Large intestine (tissue), 3 donors: ENCODE measurements at regions not wholly inside any gene's neighbourhood (a gene's known extent, or its start where the extent isn't known, plus 50 kb on each side); places are given as distances from the start of the nearest gene placed in this dataset.

Experiments
- DNase-seq, 2 donors: peaks; one replicate each; pipeline versions ENCODE4 v3.0.0 to v3.0.0-alpha.2; 2013
- H3K27ac ChIP-seq: one replicate; pipeline ENCODE4 v1.5.1; 2013; ENCODE audit warnings: low read length
- H3K27me3 ChIP-seq: 2 replicates; pipeline ENCODE4 v1.6.1; 2013; ENCODE audit warnings: low read length; ENCODE audit not compliant: control insufficient read depth, insufficient read depth
- H3K36me3 ChIP-seq: 2 replicates; pipeline ENCODE4 v1.6.1; 2013; ENCODE audit warnings: low read length; ENCODE audit not compliant: control insufficient read depth, insufficient read depth
- H3K4me1 ChIP-seq: one replicate; pipeline ENCODE4 v1.6.1; 2013; ENCODE audit warnings: low read length; ENCODE audit not compliant: control insufficient read depth, insufficient read depth
- H3K4me3 ChIP-seq: one replicate; pipeline ENCODE4 v1.5.1; 2013; ENCODE audit warnings: low read length
- H3K9me3 ChIP-seq: one replicate; pipeline ENCODE4 v1.6.1; 2013; ENCODE audit warnings: mild to moderate bottlenecking, low read depth, low read length, moderate library complexity; ENCODE audit not compliant: control insufficient read depth
- WGBS: methylation state at CpG from one replicate; pipeline ENCODE4 v1.1.5; 2013; ENCODE audit warnings: low lambda C conversion rate; ENCODE audit not compliant: insufficient coverage; 5-methylcytosine and 5-hydroxymethylcytosine counted together

GRCh38 chr10:128257428-128257827 is 131.2 kb upstream of the MKI67 start:
- no peak overlapping the region for H3K4me3 ChIP-seq
- H3K27me3 ChIP-seq = peaks cover 9% of the 10 kb centered on the region
- no peak overlapping the region for H3K27ac ChIP-seq
- H3K36me3 ChIP-seq = no peaks in the 10 kb centered on the region
- H3K9me3 ChIP-seq = no peaks in the 10 kb centered on the region
- no CpG with 5 or more reads among the region's 2 CpGs for WGBS
- DNase-seq = no peak
- H3K4me1 ChIP-seq = no peaks in the 10 kb centered on the region

GRCh38 chr10:128258421-128258976 is 132.3 kb upstream of the MKI67 start:
- WGBS = 89% methylated on average over 2 of the region's 3 CpGs
- Histone ChIP-seq H3K4me1 (no peaks in the 10 kb centered on the region), H3K4me3 (no peak overlapping the region), H3K27me3 (peaks cover 14% of the 10 kb centered on the region), H3K27ac (no peak overlapping the region), H3K9me3 (no peaks in the 10 kb centered on the region), H3K36me3 (no peaks in the 10 kb centered on the region)
- DNase-seq = no peak

GRCh38 chr10:128263891-128264688 is 137.9 kb upstream of the MKI67 start:
- H3K27me3 ChIP-seq = peaks cover 49% of the 10 kb centered on the region
- H3K4me1 ChIP-seq = no peaks in the 10 kb centered on the region
- H3K9me3 ChIP-seq = no peaks in the 10 kb centered on the region
- no peaks in the 10 kb centered on the region for H3K36me3 ChIP-seq
- DNase-seq = peak; percentile 23 to 27
- WGBS = 50% methylated on average over 2 of the region's 13 CpGs
- H3K27ac ChIP-seq = no peak overlapping the region
- H3K4me3 ChIP-seq = no peak overlapping the region

- no peak overlapping the region for H3K4me3 ChIP-seq
- no peak overlapping the region for H3K27ac ChIP-seq
- no peak for DNase-seq
- WGBS = no CpG with 5 or more reads among the region's 32 CpGs
- H3K9me3 ChIP-seq = no peaks in the 10 kb centered on the region
- no peaks in the 10 kb centered on the region for H3K36me3 ChIP-seq
- no peaks in the 10 kb centered on the region for H3K4me1 ChIP-seq
- H3K27me3 ChIP-seq = peaks cover 46% of the 10 kb centered on the region
Measured at GRCh38 chr10:128265596-128265995, 139.4 kb upstream of the MKI67 start.

GRCh38 chr10:128267581-128267980 is 141.4 kb upstream of the MKI67 start:
- no peaks in the 10 kb centered on the region for H3K36me3 ChIP-seq
- 69% methylated on average over 2 of the region's 5 CpGs for WGBS

GRCh38 chr10:128268015-128268722 is 141.9 kb upstream of the MKI67 start:
- no peaks in the 10 kb centered on the region for H3K36me3 ChIP-seq
- H3K27me3 ChIP-seq = peaks cover 44% of the 10 kb centered on the region
- peak; percentile 11 to 12 for DNase-seq
- no peak overlapping the region for H3K27ac ChIP-seq
- WGBS = no CpG with 5 or more reads among the region's 25 CpGs
- H3K4me3 ChIP-seq = no peak overlapping the region
- no peaks in the 10 kb centered on the region for H3K9me3 ChIP-seq
- no peaks in the 10 kb centered on the region for H3K4me1 ChIP-seq

More at GRCh38 chr10:128267581-128267980, 141.4 kb upstream of the MKI67 start:
- Histone ChIP-seq H3K4me3 (no peak overlapping the region), H3K9me3 (no peaks in the 10 kb centered on the region), H3K4me1 (no peaks in the 10 kb centered on the region), H3K27me3 (peaks cover 46% of the 10 kb centered on the region), H3K27ac (no peak overlapping the region)
- no peak for DNase-seq

GRCh38 chr10:128274938-128275337 is 148.7 kb upstream of the MKI67 start:
- peak; percentile 7 to 12 for DNase-seq
- Histone ChIP-seq H3K27ac (no peak overlapping the region), H3K36me3 (no peaks in the 10 kb centered on the region), H3K27me3 (peaks cover 12% of the 10 kb centered on the region), H3K9me3 (no peaks in the 10 kb centered on the region), H3K4me1 (no peaks in the 10 kb centered on the region), H3K4me3 (no peak overlapping the region)
- 57% methylated on average over 1 of the region's 10 CpGs for WGBS

- Histone ChIP-seq H3K4me3 (no peak overlapping the region), H3K4me1 (no peaks in the 10 kb centered on the region), H3K36me3 (no peaks in the 10 kb centered on the region), H3K27ac (no peak overlapping the region), H3K27me3 (peaks cover 12% of the 10 kb centered on the region), H3K9me3 (no peaks in the 10 kb centered on the region)
- 95% methylated on average over 4 of the region's 19 CpGs for WGBS
- DNase-seq = no peak
Measured at GRCh38 chr10:128275388-128276177, 149.4 kb upstream of the MKI67 start.

- no peak for DNase-seq
- Histone ChIP-seq H3K4me1 (no peaks in the 10 kb centered on the region), H3K9me3 (no peaks in the 10 kb centered on the region), H3K36me3 (no peaks in the 10 kb centered on the region), H3K27ac (no peak overlapping the region), H3K27me3 (peaks cover 15% of the 10 kb centered on the region), H3K4me3 (no peak overlapping the region)
- 67% methylated on average over 2 of the region's 8 CpGs for WGBS
Measured at GRCh38 chr10:128277267-128277840, 151.1 kb upstream of the MKI67 start.

GRCh38 chr10:128278362-128278761 is 152.1 kb upstream of the MKI67 start:
- Histone ChIP-seq H3K27me3 (peaks cover 14% of the 10 kb centered on the region), H3K4me3 (no peak overlapping the region), H3K36me3 (no peaks in the 10 kb centered on the region), H3K4me1 (no peaks in the 10 kb centered on the region), H3K9me3 (no peaks in the 10 kb centered on the region), H3K27ac (no peak overlapping the region)
- no CpG with 5 or more reads among the region's 7 CpGs for WGBS
- no peak for DNase-seq
